ENCODE measurements at regions not wholly inside any gene's neighbourhood (a gene's known extent, or its start where the extent isn't known, plus 50 kb on each side); places are given as distances from the start of the nearest gene placed in this dataset.

DNA sequence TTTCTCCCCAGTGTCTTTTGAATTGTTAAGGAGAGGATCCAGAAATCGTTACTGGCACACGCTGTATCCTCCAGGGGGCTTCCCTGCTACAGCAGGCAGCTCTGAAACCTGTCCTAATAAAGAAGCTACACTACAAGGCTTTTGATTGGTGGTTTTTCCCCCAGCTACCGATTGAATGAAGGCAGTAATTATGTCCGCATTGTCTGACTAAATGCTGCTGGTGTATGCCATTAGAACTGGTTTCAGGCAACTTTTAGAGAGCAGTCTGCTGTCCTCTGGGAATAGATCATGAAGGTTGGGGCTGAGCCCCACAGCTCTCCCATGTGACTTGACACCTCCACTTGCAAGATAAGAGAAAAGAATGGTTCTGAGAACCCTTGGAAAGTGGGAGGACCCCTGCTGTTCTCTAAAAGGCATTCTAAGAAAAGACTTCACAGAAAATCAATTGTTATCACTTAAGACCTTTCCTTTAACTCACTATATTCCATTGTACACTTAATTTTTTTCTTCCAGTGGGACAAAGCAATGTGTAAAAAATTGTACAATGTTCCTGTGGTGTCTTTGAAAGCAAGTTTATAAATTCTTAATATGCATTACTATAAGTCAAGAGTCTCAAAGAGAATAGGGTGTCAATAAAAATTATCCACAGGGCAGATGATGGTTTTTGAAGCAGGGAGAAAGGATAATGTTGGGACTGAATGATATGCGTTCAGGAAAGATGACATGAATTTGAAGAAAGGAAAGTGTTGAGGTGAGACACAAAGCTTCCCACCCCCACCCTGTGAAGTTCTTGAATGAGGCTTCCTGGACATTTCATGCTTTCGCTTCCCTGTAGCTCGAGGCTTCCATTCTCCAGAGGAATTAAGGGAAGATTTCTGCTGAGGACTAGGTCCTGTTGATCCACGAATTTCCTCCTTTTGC is 53.0 kb upstream of the DAZL start:
- peaks cover 7% of the 10 kb centered on the region for H3K9me3 Mint-ChIP-seq (ENCODE audit: unreplicated experiment)
- TF ChIP-seq, protein P1, sequence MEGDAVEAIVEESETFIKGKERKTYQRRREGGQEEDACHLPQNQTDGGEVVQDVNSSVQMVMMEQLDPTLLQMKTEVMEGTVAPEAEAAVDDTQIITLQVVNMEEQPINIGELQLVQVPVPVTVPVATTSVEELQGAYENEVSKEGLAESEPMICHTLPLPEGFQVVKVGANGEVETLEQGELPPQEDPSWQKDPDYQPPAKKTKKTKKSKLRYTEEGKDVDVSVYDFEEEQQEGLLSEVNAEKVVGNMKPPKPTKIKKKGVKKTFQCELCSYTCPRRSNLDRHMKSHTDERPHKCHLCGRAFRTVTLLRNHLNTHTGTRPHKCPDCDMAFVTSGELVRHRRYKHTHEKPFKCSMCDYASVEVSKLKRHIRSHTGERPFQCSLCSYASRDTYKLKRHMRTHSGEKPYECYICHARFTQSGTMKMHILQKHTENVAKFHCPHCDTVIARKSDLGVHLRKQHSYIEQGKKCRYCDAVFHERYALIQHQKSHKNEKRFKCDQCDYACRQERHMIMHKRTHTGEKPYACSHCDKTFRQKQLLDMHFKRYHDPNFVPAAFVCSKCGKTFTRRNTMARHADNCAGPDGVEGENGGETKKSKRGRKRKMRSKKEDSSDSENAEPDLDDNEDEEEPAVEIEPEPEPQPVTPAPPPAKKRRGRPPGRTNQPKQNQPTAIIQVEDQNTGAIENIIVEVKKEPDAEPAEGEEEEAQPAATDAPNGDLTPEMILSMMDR (IDR thresholded peaks at IDR 0.05): peak; percentile 28
- no peak overlapping the region for H3K4me3 Mint-ChIP-seq (ENCODE audit: unreplicated experiment)
- no peaks in the 10 kb centered on the region for H3K4me1 Mint-ChIP-seq (ENCODE audit: unreplicated experiment)
- DNase-seq (ENCODE audit: extremely low spot score, unreplicated experiment): no peak
- no peaks in the 10 kb centered on the region for H3K36me3 Mint-ChIP-seq (ENCODE audit: unreplicated experiment)
- peaks cover 42% of the 10 kb centered on the region for H3K27me3 Mint-ChIP-seq (ENCODE audit: unreplicated experiment)
- no peak overlapping the region for H3K27ac Mint-ChIP-seq (ENCODE audit: unreplicated experiment)

DNA sequence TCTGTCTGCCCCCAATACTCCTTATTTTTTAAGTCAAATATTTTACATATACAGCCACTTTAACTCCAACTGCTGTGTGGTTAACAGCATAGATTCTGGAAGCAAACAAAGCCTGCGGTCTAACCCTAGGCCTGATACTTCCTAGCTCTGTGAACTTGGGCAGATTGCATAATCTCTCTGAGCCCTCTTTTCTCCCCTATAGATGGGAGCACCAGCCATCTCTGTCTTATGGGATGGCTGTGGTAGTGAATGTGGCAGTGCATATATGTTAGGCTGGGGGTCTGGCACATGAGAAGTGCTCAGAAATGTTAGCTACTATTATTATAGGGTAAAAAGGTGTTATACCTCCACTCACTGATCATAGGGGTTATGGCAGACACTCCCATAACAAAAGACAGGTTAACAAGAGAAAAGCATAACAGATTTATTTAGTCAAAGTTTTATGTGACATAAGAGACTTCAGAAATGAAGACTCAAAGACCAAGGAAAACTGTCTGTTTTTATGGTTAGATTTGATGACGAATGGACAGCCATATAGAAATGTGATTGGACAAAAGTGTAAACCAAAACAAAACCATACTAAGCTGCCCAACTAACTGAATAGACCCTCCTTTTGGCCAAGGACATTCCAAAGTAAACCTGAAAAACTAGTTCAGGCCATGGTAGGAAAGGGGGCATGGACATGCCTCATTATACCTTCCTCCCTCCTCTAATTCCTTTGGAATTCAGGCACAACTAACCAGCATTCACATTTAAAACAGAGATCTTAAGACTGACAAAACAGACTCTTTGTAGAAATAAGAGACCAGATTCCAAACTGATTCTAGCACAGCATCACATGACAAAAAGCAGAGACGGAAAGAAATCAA is 53.9 kb upstream of the DAZL start:
- no peaks in the 10 kb centered on the region for H3K4me1 Mint-ChIP-seq (ENCODE audit: unreplicated experiment)
- H3K27ac Mint-ChIP-seq (ENCODE audit: unreplicated experiment): no peak overlapping the region
- H3K36me3 Mint-ChIP-seq (ENCODE audit: unreplicated experiment): no peaks in the 10 kb centered on the region
- H3K27me3 Mint-ChIP-seq (ENCODE audit: unreplicated experiment): peaks cover 34% of the 10 kb centered on the region
- TF ChIP-seq, protein P1 (IDR thresholded peaks at IDR 0.05): no peak
- H3K4me3 Mint-ChIP-seq (ENCODE audit: unreplicated experiment): no peak overlapping the region
- DNase-seq (ENCODE audit: extremely low spot score, unreplicated experiment): no peak
- peaks cover 7% of the 10 kb centered on the region for H3K9me3 Mint-ChIP-seq (ENCODE audit: unreplicated experiment)

DNA sequence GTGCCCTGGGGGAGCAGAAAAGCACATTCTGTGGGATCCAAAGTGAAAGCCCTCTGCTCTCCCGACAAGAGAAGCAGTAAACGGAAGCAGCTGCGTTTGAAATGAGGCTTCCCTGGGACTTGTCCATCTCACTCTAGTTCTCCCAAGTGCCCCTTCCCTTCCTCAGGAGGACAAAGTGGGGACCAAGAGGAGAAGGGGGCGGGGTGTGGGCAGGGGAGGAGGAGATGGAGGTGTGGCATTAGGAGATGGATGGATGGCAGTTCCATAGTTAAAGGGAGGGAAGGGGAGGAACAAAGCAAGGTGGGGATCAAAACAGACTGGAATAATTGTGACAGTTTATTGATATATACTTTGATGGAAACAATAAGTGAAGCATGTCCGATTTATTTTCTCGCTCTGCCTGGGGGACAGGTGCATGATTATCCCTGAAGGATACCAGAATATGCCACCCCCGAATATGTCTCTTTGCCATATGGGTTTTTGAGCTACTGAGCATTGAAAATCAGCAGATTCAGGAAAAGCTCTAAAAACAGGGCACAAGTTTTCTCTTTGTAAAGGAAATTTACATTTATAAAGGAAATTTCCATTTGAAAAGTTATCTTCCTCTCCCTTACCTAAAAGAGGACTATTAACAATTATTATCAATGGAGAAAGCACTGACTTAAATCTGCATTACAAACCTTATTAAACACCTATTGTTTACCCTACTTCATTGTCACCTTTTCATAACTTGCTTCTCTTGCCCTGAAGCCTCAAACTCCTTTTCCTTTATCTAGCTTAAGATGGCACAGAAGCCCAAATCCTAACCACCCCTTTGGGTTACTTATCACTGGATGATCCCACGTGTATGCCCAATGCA is 58.9 kb upstream of the DAZL start:
- peaks cover 8% of the 10 kb centered on the region for H3K27me3 Mint-ChIP-seq (ENCODE audit: unreplicated experiment)
- peaks cover 10% of the 10 kb centered on the region for H3K4me1 Mint-ChIP-seq (ENCODE audit: unreplicated experiment)
- no peak overlapping the region for H3K4me3 Mint-ChIP-seq (ENCODE audit: unreplicated experiment)
- no peak overlapping the region for H3K27ac Mint-ChIP-seq (ENCODE audit: unreplicated experiment)
- no peak for DNase-seq (ENCODE audit: extremely low spot score, unreplicated experiment)
- TF ChIP-seq, protein P1 (IDR thresholded peaks at IDR 0.05): no peak
- no peaks in the 10 kb centered on the region for H3K36me3 Mint-ChIP-seq (ENCODE audit: unreplicated experiment)
- peaks cover 7% of the 10 kb centered on the region for H3K9me3 Mint-ChIP-seq (ENCODE audit: unreplicated experiment)

DNA sequence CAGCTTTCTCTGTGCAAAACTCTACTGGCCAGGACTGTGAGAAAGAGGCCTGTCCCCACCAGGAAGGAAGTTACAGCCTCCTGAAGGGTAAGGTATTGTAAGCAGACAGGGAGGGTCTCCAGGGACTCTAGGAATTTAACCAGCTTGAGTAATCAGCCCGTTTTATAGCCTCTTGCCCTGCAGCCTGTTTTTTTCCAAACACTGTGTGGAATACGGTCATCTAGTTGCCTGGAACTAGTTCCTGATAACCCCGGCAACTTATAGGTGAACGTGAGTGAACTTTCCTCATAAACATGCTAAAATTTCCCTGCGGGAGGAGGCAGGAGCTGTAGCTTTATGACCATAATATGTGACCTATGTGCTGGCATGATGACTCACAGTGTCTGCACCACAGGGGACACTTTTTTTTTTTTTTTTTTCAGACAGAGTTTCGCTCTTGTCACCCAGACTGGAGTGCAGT is 60.1 kb upstream of the DAZL start:
- no peak for DNase-seq (ENCODE audit: extremely low spot score, unreplicated experiment)
- Mint-ChIP-seq H3K27me3 (ENCODE audit: unreplicated experiment) (peaks cover 7% of the 10 kb centered on the region), H3K36me3 (ENCODE audit: unreplicated experiment) (no peaks in the 10 kb centered on the region), H3K4me1 (ENCODE audit: unreplicated experiment) (peaks cover 10% of the 10 kb centered on the region), H3K27ac (ENCODE audit: unreplicated experiment) (no peak overlapping the region), H3K4me3 (ENCODE audit: unreplicated experiment) (no peak overlapping the region), H3K9me3 (ENCODE audit: unreplicated experiment) (peaks cover 7% of the 10 kb centered on the region)
- TF ChIP-seq, protein P1 (IDR thresholded peaks at IDR 0.05): no peak
